ENCODE measurements at regions not wholly inside any gene's neighbourhood (a gene's known extent, or its start where the extent isn't known, plus 50 kb on each side); places are given as distances from the start of the nearest gene placed in this dataset.

DNA sequence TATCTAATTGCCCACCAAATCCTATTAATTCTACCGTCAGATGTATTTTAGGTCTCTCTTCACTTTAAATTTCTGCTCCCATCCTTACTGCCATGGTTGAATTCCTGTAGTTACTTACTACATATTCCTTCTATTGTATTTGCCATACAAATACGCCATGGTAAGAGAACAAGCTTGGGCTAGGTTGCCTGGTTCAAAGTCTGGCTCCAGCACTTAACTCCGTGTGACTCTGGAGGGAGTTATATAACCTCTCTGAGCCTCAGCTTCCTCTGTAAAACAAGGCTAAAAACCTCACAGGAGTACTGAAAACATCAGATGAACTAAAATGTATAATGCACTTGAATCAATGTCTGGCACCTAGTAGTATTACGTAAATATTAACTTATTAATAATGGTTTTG, 260.3 kb upstream of the RPS6KA3 start:
- no peaks in the 10 kb centered on the region for H3K79me2 ChIP-seq
- H3K9me3 ChIP-seq (ENCODE audit: low read depth): no peaks in the 10 kb centered on the region
- WGBS (ENCODE audit: low lambda C conversion rate, missing lambda C conversion rate): 76% methylated on average over 4 of the region's 4 CpGs
- no peaks in the 10 kb centered on the region for H3K27me3 ChIP-seq
- H3K4me1 ChIP-seq (ENCODE audit: insufficient read depth): peaks cover 5% of the 10 kb centered on the region
- H3K4me3 ChIP-seq: no peak overlapping the region
- H3K27ac ChIP-seq: no peak overlapping the region
- H3K9me2 ChIP-seq (replicated peaks; ENCODE audit: insufficient read depth): no peaks in the 10 kb centered on the region
- no peaks in the 10 kb centered on the region for H4K20me1 ChIP-seq (ENCODE audit: insufficient read depth, poor library complexity, severe bottlenecking)
- no peak overlapping the region for H2AFZ ChIP-seq
- no peak overlapping the region for H3K4me2 ChIP-seq
- H3K36me3 ChIP-seq (replicated peaks; ENCODE audit: insufficient read depth, low read depth): no peaks in the 10 kb centered on the region
- DNase-seq (ENCODE audit: low spot score): no peak
- TF ChIP-seq EZH2 (IDR thresholded peaks at IDR 0.05; ENCODE audit: borderline replicate concordance) (no peak), CTCF (IDR thresholded peaks at IDR 0.05; ENCODE audit: poor library complexity) (no peak)

- Histone ChIP-seq H3K4me1 (ENCODE audit: insufficient read depth) (no peaks in the 10 kb centered on the region), H2AFZ (no peak overlapping the region), H3K27me3 (no peaks in the 10 kb centered on the region), H3K36me3 (replicated peaks; ENCODE audit: insufficient read depth, low read depth) (no peaks in the 10 kb centered on the region), H3K4me2 (no peak overlapping the region), H4K20me1 (ENCODE audit: insufficient read depth, poor library complexity, severe bottlenecking) (no peaks in the 10 kb centered on the region), H3K79me2 (no peaks in the 10 kb centered on the region), H3K9me2 (replicated peaks; ENCODE audit: insufficient read depth) (no peaks in the 10 kb centered on the region), H3K27ac (no peak overlapping the region), H3K9me3 (ENCODE audit: low read depth) (no peaks in the 10 kb centered on the region), H3K4me3 (no peak overlapping the region)
- TF ChIP-seq EZH2 (IDR thresholded peaks at IDR 0.05; ENCODE audit: borderline replicate concordance) (no peak), EZH2phosphoT487 (IDR thresholded peaks at IDR 0.05; ENCODE audit: low read depth, severe bottlenecking, unreplicated experiment) (no peak), CTCF (IDR thresholded peaks at IDR 0.05; ENCODE audit: poor library complexity) (no peak)
- DNase-seq (ENCODE audit: low spot score): no peak
- 54% methylated on average over 5 of the region's 5 CpGs for WGBS (ENCODE audit: low lambda C conversion rate, missing lambda C conversion rate)
These were observed 257.1 kb upstream of the RPS6KA3 start for GRCh38 chrX:20523626-20524312.

GRCh38 chrX:20522420-20522819, 255.7 kb upstream of the RPS6KA3 start:
- TF ChIP-seq EZH2phosphoT487 (IDR thresholded peaks at IDR 0.05; ENCODE audit: low read depth, severe bottlenecking, unreplicated experiment) (no peak), EZH2 (IDR thresholded peaks at IDR 0.05; ENCODE audit: borderline replicate concordance) (no peak), CTCF (IDR thresholded peaks at IDR 0.05; ENCODE audit: poor library complexity) (no peak)
- no peaks in the 10 kb centered on the region for H3K9me2 ChIP-seq (replicated peaks; ENCODE audit: insufficient read depth)
- no peaks in the 10 kb centered on the region for H3K36me3 ChIP-seq (replicated peaks; ENCODE audit: insufficient read depth, low read depth)
- 77% methylated on average over 3 of the region's 3 CpGs for WGBS (ENCODE audit: low lambda C conversion rate, missing lambda C conversion rate)
- H3K4me1 ChIP-seq (ENCODE audit: insufficient read depth): no peaks in the 10 kb centered on the region
- no peaks in the 10 kb centered on the region for H4K20me1 ChIP-seq (ENCODE audit: insufficient read depth, poor library complexity, severe bottlenecking)
- H3K4me3 ChIP-seq: no peak overlapping the region
- DNase-seq (ENCODE audit: low spot score): no peak
- no peaks in the 10 kb centered on the region for H3K9me3 ChIP-seq (ENCODE audit: low read depth)
- H3K27me3 ChIP-seq: no peaks in the 10 kb centered on the region
- no peak overlapping the region for H2AFZ ChIP-seq
- H3K4me2 ChIP-seq: no peak overlapping the region
- no peak overlapping the region for H3K27ac ChIP-seq
- H3K79me2 ChIP-seq: no peaks in the 10 kb centered on the region

Data from hepatocyte (in vitro differentiated cells).